ENCODE measurements at regions not wholly inside any gene's neighbourhood (a gene's known extent, or its start where the extent isn't known, plus 50 kb on each side); places are given as distances from the start of the nearest gene placed in this dataset.

- no peak for TF ChIP-seq CTCF (IDR thresholded peaks at IDR 0.05)
- no peak for TF ChIP-seq POLR2AphosphoS5 (IDR thresholded peaks at IDR 0.05)
- no peak for TF ChIP-seq POLR2A (IDR thresholded peaks at IDR 0.05)
- no peak for TF ChIP-seq EP300 (IDR thresholded peaks at IDR 0.05)
Measured at GRCh38 chr14:65943150-65943549, 530.6 kb downstream of the FUT8 start.
